Mesothelial cell of epicardium (in vitro differentiated cells): ENCODE measurements at regions not wholly inside any gene's neighbourhood (a gene's known extent, or its start where the extent isn't known, plus 50 kb on each side); places are given as distances from the start of the nearest gene placed in this dataset.

Experiments used
- DNase-seq, 2 experiments: peaks; one replicate each; pipeline ENCODE4 v3.0.0; 2021; ENCODE audit warnings: low spot score in 2 of 2; ENCODE audit not compliant: unreplicated experiment in 2 of 2
- H3K27ac Mint-ChIP-seq: 2 replicates; pipeline ENCODE4 v1.8.0; 2021; ENCODE audit warnings: mixed read lengths
- H3K27me3 Mint-ChIP-seq: 2 replicates; pipeline ENCODE4 v1.8.0; 2021; ENCODE audit warnings: low read depth, mixed read lengths
- H3K36me3 Mint-ChIP-seq: 2 replicates; pipeline ENCODE4 v1.8.0; 2021; ENCODE audit warnings: mixed read lengths
- H3K4me1 Mint-ChIP-seq: 2 replicates; pipeline ENCODE4 v1.8.0; 2021; ENCODE audit warnings: mixed read lengths
- H3K4me3 Mint-ChIP-seq: 2 replicates; pipeline ENCODE4 v1.8.0; 2021; ENCODE audit warnings: mild to moderate bottlenecking, moderate library complexity, mixed read lengths
- H3K9me3 Mint-ChIP-seq: 2 replicates; pipeline ENCODE4 v1.8.0; 2021; ENCODE audit warnings: mixed read lengths
- TF ChIP-seq, protein P1 (sequence below): fragments of 200-600 bp; sonication (generic); IDR thresholded peaks from one replicate; pipeline ENCODE4 v1.5.0; 2021; ENCODE audit warnings: antibody characterized with exemption; ENCODE audit not compliant: unreplicated experiment

DNA sequence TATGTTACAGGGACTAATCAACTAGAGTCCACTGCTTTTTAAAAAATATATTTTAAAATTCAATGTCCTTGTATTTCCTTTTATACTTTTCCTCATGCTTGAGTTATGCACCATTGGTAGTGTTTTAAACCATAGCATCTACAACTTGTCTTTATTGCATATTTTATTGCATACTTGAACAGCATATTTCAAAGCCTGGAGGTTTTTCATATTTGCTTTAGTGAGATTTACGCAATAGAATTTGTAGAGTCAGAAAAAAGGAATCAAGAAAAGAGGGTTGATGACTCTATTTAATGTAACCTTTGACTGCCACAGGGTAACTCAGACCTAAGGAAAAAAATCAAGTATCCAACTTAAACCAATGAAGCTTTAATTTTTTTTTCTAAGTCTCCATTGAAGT is 1165.7 kb upstream of the IGFBP7 start:
- peaks cover 3% of the 10 kb centered on the region for H3K4me1 Mint-ChIP-seq
- H3K9me3 Mint-ChIP-seq: peaks cover 12% of the 10 kb centered on the region
- H3K4me3 Mint-ChIP-seq: no peak overlapping the region
- H3K36me3 Mint-ChIP-seq: peaks cover 2% of the 10 kb centered on the region
- no peak overlapping the region for H3K27ac Mint-ChIP-seq
- no peaks in the 10 kb centered on the region for H3K27me3 Mint-ChIP-seq
- TF ChIP-seq, protein P1, sequence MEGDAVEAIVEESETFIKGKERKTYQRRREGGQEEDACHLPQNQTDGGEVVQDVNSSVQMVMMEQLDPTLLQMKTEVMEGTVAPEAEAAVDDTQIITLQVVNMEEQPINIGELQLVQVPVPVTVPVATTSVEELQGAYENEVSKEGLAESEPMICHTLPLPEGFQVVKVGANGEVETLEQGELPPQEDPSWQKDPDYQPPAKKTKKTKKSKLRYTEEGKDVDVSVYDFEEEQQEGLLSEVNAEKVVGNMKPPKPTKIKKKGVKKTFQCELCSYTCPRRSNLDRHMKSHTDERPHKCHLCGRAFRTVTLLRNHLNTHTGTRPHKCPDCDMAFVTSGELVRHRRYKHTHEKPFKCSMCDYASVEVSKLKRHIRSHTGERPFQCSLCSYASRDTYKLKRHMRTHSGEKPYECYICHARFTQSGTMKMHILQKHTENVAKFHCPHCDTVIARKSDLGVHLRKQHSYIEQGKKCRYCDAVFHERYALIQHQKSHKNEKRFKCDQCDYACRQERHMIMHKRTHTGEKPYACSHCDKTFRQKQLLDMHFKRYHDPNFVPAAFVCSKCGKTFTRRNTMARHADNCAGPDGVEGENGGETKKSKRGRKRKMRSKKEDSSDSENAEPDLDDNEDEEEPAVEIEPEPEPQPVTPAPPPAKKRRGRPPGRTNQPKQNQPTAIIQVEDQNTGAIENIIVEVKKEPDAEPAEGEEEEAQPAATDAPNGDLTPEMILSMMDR: no peak
- DNase-seq: no peak

DNA sequence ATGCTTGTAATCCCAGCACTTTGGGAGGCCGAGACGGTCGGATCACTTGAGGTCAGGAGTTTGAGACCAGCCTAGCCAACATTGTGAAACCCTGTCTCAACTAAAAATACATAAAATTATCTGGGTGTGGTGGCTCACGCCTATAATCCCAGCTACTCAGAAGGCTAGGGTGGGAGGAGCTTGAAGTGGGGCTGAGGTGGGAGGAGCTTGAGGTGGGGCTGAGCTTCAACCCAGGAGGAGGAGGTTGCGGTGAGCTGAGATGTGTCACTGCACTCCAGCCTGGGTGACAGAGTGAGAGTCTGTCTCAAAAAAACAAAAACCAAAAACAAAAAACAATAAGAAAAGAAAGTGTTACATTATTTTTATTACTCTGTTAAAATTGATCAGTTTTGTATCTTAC is 1164.4 kb upstream of the IGFBP7 start:
- TF ChIP-seq, protein P1: no peak
- Mint-ChIP-seq H3K27ac (no peak overlapping the region), H3K4me3 (no peak overlapping the region), H3K27me3 (no peaks in the 10 kb centered on the region), H3K36me3 (peaks cover 2% of the 10 kb centered on the region), H3K9me3 (peaks cover 15% of the 10 kb centered on the region), H3K4me1 (peaks cover 3% of the 10 kb centered on the region)
- no peak for DNase-seq

GRCh38 chr4:58272311-58272710 is 1162.1 kb upstream of the IGFBP7 start:
- Mint-ChIP-seq H3K9me3 (peaks cover 32% of the 10 kb centered on the region), H3K27me3 (no peaks in the 10 kb centered on the region), H3K4me1 (peaks cover 3% of the 10 kb centered on the region), H3K27ac (no peak overlapping the region), H3K36me3 (peaks cover 8% of the 10 kb centered on the region), H3K4me3 (no peak overlapping the region)
- TF ChIP-seq, protein P1: no peak
- no peak for DNase-seq

DNA sequence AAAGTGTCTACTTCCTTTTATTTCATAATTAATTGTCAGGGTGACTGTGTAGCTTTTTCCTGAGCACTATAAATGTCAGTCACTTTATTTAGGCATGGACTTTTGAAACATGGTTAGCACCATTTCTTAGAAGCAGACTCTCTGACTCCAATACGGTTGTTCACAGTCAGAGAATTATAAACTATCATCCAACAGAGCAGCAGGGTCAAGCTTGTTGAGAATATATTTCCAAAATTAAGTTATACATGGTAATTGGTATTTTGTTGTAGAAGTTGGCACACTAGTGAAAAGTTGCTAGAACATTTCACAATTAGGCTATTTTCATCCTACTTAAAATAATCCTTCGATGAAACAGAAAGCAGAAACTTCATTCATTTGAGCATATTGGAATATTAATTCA is 1155.5 kb upstream of the IGFBP7 start:
- TF ChIP-seq, protein P1: no peak
- Mint-ChIP-seq H3K9me3 (peaks cover 30% of the 10 kb centered on the region), H3K27me3 (no peaks in the 10 kb centered on the region), H3K4me1 (peaks cover 3% of the 10 kb centered on the region), H3K4me3 (no peak overlapping the region), H3K36me3 (peaks cover 5% of the 10 kb centered on the region), H3K27ac (no peak overlapping the region)
- no peak for DNase-seq

GRCh38 chr4:58261526-58261925 is 1151.3 kb upstream of the IGFBP7 start:
- Mint-ChIP-seq H3K27ac (no peak overlapping the region), H3K9me3 (peaks cover 8% of the 10 kb centered on the region), H3K36me3 (no peaks in the 10 kb centered on the region), H3K4me3 (no peak overlapping the region), H3K4me1 (peaks cover 3% of the 10 kb centered on the region), H3K27me3 (no peaks in the 10 kb centered on the region)
- DNase-seq: no peak
- TF ChIP-seq, protein P1: no peak

- H3K27ac Mint-ChIP-seq: no peak overlapping the region
- no peaks in the 10 kb centered on the region for H3K4me1 Mint-ChIP-seq
- no peaks in the 10 kb centered on the region for H3K27me3 Mint-ChIP-seq
- no peak for DNase-seq
- no peak overlapping the region for H3K4me3 Mint-ChIP-seq
- TF ChIP-seq, protein P1: no peak
- no peaks in the 10 kb centered on the region for H3K36me3 Mint-ChIP-seq
- H3K9me3 Mint-ChIP-seq: peaks cover 8% of the 10 kb centered on the region
Observed at GRCh38 chr4:58254291-58254690, 1144.1 kb upstream of the IGFBP7 start.
